ENCODE measurements at regions not wholly inside any gene's neighbourhood (a gene's known extent, or its start where the extent isn't known, plus 50 kb on each side); places are given as distances from the start of the nearest gene placed in this dataset.
A peak's percentile ranks its signal among the peaks of the same experiment; 100 is the strongest.

GRCh38 chr5:68365889-68366288 lies 150.3 kb downstream of the PIK3R1 start:
- no peak overlapping the region for H3K4me3 ChIP-seq (ENCODE audit: low read depth, low read length)
- no peak for DNase-seq (ENCODE audit: low read depth)
- no peak for TF ChIP-seq CTCF (IDR thresholded peaks at IDR 0.05; ENCODE audit: control insufficient read depth, extremely low read depth, insufficient read depth)

- H3K4me3 ChIP-seq (ENCODE audit: low read depth, low read length): no peak overlapping the region
- TF ChIP-seq CTCF (IDR thresholded peaks at IDR 0.05; ENCODE audit: control insufficient read depth, extremely low read depth, insufficient read depth): no peak
- DNase-seq (ENCODE audit: low read depth): no peak
These were observed 151.7 kb downstream of the PIK3R1 start for GRCh38 chr5:68367287-68367686.

GRCh38 chr5:68367717-68368116 lies 152.2 kb downstream of the PIK3R1 start:
- no peak for DNase-seq (ENCODE audit: low read depth)
- H3K4me3 ChIP-seq (ENCODE audit: low read depth, low read length): no peak overlapping the region
- no peak for TF ChIP-seq CTCF (IDR thresholded peaks at IDR 0.05; ENCODE audit: control insufficient read depth, extremely low read depth, insufficient read depth)

- H3K4me3 ChIP-seq (ENCODE audit: low read depth, low read length): no peak overlapping the region
- no peak for TF ChIP-seq CTCF (IDR thresholded peaks at IDR 0.05; ENCODE audit: control insufficient read depth, extremely low read depth, insufficient read depth)
- DNase-seq (ENCODE audit: low read depth): no peak
These were observed 152.9 kb downstream of the PIK3R1 start for GRCh38 chr5:68368311-68369022.

- DNase-seq (ENCODE audit: low read depth): peak; percentile 27
- no peak overlapping the region for H3K4me3 ChIP-seq (ENCODE audit: low read depth, low read length)
- no peak for TF ChIP-seq CTCF (IDR thresholded peaks at IDR 0.05; ENCODE audit: control insufficient read depth, extremely low read depth, insufficient read depth)
These were observed 153.4 kb downstream of the PIK3R1 start for GRCh38 chr5:68369023-68369359.

- no peak overlapping the region for H3K4me3 ChIP-seq (ENCODE audit: low read depth, low read length)
- no peak for TF ChIP-seq CTCF (IDR thresholded peaks at IDR 0.05; ENCODE audit: control insufficient read depth, extremely low read depth, insufficient read depth)
- DNase-seq (ENCODE audit: low read depth): no peak
These were observed 154.0 kb downstream of the PIK3R1 start for GRCh38 chr5:68369457-68370125.

GRCh38 chr5:68370196-68370595 lies 154.6 kb downstream of the PIK3R1 start:
- no peak for TF ChIP-seq CTCF (IDR thresholded peaks at IDR 0.05; ENCODE audit: control insufficient read depth, extremely low read depth, insufficient read depth)
- no peak for DNase-seq (ENCODE audit: low read depth)
- H3K4me3 ChIP-seq (ENCODE audit: low read depth, low read length): no peak overlapping the region
